IPS-18a (cell line): ENCODE measurements at regions not wholly inside any gene's neighbourhood (a gene's known extent, or its start where the extent isn't known, plus 50 kb on each side); places are given as distances from the start of the nearest gene placed in this dataset.

Experiments
- H3K27ac ChIP-seq: one replicate; pipeline ENCODE4 v1.5.1; 2013; ENCODE audit warnings: low read length
- H3K27me3 ChIP-seq: one replicate; pipeline ENCODE4 v1.6.1; 2013; ENCODE audit warnings: mild to moderate bottlenecking, low read length; ENCODE audit not compliant: control insufficient read depth, insufficient read depth
- H3K36me3 ChIP-seq: one replicate; pipeline ENCODE4 v1.6.1; 2013; ENCODE audit warnings: low read depth, low read length; ENCODE audit not compliant: control insufficient read depth
- H3K4me1 ChIP-seq: one replicate; pipeline ENCODE4 v1.6.1; 2013; ENCODE audit warnings: low read depth, low read length; ENCODE audit not compliant: control insufficient read depth
- H3K4me3 ChIP-seq: one replicate; pipeline ENCODE4 v1.5.1; 2013; ENCODE audit warnings: low read length
- H3K9ac ChIP-seq: one replicate; pipeline ENCODE4 v1.6.1; 2013; ENCODE audit warnings: mild to moderate bottlenecking, low read length, moderate library complexity
- H3K9me3 ChIP-seq: one replicate; pipeline ENCODE4 v1.6.1; 2013; ENCODE audit warnings: low read depth, low read length; ENCODE audit not compliant: control insufficient read depth

DNA sequence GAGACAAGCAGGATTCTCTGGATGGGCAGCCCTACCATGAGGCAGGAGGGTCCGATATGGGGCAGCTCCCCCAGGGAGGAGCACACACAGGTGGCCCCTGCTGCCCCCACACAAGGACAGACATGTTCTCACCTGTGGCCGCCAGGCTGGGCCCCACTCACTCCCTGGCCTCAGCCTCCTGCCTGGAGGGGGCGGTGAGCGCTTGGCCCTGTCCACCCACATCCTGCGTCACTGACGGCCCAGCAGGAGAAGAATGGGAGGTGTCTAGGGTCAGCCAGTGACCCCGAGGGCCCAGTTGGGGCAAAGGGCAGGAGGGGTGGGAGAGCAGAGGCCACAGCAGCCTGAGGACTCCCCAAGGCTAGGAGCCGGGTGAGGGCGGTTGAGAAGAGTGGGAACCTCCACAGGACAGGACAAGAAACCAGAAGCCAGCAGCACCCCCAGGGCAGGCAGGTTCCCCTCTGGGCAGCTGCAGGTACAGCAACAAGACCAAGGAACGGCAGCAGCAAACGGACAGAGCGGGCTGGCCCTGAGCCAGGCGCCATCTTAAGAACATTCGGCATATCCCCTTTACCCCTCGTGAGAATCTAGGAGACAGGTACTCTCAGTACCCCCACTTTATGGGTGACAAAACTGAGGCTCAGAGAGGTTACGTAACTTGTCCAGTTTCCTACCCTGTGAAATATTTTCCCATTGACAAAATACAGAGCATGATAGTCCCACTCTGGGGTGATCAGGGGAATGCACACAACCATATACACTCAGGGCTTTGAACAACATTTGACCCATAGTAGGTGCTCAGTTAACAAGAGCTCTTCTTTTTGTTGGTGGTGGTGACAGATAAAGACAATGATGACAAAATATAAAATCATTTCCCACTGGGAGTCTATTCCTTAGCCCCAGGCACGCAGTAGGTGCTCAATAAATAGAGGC is 74.3 kb downstream of the NCOR2 start:
- Histone ChIP-seq H3K4me1 (no peaks in the 10 kb centered on the region), H3K27me3 (no peaks in the 10 kb centered on the region), H3K36me3 (peaks cover 5% of the 10 kb centered on the region), H3K27ac (no peak overlapping the region), H3K9me3 (no peaks in the 10 kb centered on the region), H3K9ac (no peak overlapping the region), H3K4me3 (no peak overlapping the region)

DNA sequence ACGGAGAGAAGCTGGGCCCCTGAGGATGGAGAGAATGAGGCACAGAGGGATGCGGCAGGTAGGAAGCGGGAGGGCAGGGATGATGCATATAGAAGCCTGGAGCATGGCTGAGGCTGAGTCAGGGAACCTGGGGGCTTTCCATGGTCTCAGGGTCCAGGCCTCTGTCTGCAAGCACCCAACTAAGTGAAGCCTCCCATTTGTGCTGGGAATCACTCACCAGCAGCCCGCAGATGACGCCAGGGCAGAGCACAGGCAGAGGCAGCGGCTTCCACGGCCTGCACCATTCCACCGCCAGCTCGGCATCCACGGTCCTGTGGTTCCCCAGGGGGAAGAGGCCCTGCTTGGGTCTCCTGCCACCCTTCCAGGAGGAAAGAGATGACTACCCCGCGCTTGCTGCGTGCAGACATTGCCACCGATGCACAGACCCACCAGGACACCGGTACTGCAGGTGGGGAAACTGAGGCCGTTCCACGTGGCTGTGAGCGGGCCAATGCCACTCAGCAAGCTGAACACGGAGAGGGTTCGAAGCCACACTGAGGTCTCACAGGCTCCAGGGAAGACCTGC is 75.5 kb downstream of the NCOR2 start:
- H3K4me3 ChIP-seq: no peak overlapping the region
- no peak overlapping the region for H3K27ac ChIP-seq
- H3K9me3 ChIP-seq: no peaks in the 10 kb centered on the region
- peaks cover 5% of the 10 kb centered on the region for H3K36me3 ChIP-seq
- H3K9ac ChIP-seq: no peak overlapping the region
- no peaks in the 10 kb centered on the region for H3K4me1 ChIP-seq
- no peaks in the 10 kb centered on the region for H3K27me3 ChIP-seq

DNA sequence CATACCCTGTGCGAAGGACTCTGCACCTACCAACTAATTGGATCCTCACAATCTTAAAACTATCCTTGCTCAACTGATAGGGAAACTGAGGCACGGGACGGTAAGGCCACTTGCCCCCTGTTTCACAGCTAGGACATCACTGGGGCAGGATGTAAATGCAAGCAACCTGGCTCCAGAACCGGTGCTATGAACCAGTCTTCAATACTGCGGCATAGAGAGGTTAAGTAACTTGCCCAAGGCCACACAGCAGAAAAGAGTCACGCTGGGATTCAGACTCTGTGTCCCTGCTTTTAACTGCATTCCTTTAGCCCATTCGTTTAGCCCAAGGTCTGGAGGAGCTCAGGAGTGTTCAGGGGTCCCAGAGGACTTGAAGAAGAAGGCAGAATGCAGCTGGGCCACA is 76.1 kb downstream of the NCOR2 start:
- Histone ChIP-seq H3K27ac (no peak overlapping the region), H3K4me3 (no peak overlapping the region), H3K9ac (no peak overlapping the region), H3K4me1 (no peaks in the 10 kb centered on the region), H3K36me3 (peaks cover 5% of the 10 kb centered on the region), H3K9me3 (no peaks in the 10 kb centered on the region), H3K27me3 (no peaks in the 10 kb centered on the region)

DNA sequence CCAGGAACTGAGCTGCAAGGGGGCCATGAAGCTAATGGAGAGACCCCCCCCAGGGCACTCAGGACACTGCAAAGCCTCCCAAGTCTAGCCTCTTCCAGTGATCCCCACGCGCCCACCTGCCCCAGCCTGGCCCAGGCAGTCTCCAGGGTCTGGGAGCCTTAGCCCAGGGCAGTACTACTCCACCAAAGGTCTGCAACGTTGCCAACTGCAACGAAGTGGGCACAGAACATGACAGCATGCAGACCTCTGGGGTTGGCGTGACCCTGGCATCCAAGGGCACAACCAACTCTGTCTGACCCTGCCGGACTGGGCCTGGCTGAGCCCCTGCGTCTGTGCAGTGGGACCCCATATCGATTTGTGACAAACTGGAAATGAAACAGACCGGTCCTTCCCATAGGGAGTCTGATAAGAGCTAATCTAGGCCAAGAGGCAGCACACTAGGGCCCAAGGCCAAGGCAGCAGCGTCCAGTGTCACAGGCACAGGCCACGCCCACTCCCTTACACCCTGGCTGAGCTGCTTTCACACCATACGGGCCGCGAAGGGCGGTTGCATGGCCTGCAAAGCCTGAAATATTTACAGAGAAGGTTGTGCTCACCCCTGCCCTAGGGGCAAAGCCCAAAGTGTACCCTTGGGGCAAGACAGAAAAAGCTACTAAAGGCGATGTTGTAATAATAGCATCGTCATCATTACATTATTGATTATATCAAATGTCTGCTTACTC is 76.7 kb downstream of the NCOR2 start:
- Histone ChIP-seq H3K9ac (no peak overlapping the region), H3K36me3 (peaks cover 5% of the 10 kb centered on the region), H3K27me3 (no peaks in the 10 kb centered on the region), H3K4me3 (no peak overlapping the region), H3K9me3 (no peaks in the 10 kb centered on the region), H3K27ac (no peak overlapping the region), H3K4me1 (no peaks in the 10 kb centered on the region)

DNA sequence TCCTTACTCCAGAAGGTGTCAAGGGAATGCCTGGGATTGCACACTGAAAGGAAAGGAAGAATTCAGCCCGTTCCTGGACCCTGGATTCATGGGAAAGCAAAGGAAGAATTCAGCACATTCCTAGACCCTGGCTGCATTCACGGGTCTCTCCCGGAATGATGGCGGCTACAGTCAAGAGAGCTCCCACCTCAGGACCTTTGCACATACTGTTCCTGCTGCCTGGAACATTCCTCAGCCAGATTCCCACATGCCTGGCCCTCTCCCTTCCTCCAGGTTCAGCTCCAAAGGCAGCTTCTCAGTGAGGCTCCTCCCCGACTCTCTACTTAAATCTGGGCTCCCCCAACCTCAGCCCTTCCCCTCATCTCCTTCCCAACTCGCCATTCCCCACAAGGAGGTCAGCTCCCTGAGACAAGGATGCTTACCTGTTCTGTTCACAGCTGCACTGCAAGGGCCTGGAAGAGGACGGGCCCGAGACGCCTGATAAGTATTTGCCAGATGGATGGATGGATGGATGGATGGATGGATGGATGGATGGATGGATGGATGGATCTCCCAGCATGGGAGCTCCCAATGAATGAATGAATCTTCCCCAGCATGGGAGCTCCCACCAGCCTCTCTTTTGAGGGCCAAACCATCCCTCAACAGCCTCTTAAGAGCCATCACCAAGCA is 77.4 kb downstream of the NCOR2 start:
- Histone ChIP-seq H3K36me3 (peaks cover 7% of the 10 kb centered on the region), H3K27ac (no peak overlapping the region), H3K27me3 (no peaks in the 10 kb centered on the region), H3K4me1 (no peaks in the 10 kb centered on the region), H3K9ac (no peak overlapping the region), H3K9me3 (no peaks in the 10 kb centered on the region), H3K4me3 (no peak overlapping the region)

DNA sequence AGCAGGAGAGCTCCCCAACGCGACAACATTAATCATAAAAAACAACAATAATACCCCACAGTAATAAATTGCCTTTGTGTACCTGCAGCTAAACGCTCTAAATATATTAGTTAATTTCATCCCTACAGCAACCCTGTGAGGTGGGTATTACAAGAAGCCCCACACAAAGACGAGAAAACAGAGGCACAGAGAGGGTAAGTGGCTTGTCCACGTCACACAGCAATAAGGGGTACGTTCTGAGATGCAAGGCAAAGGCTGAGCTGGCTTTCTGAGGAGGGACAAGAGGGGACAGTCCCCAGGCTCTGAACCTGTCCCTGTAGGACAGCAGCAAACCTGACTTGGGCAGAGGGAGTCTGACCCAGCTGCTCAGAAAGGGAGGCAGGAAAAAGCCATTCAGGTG is 78.2 kb downstream of the NCOR2 start:
- no peak overlapping the region for H3K4me3 ChIP-seq
- no peak overlapping the region for H3K27ac ChIP-seq
- H3K9me3 ChIP-seq: no peaks in the 10 kb centered on the region
- no peak overlapping the region for H3K9ac ChIP-seq
- no peaks in the 10 kb centered on the region for H3K4me1 ChIP-seq
- H3K36me3 ChIP-seq: peaks cover 3% of the 10 kb centered on the region
- no peaks in the 10 kb centered on the region for H3K27me3 ChIP-seq

DNA sequence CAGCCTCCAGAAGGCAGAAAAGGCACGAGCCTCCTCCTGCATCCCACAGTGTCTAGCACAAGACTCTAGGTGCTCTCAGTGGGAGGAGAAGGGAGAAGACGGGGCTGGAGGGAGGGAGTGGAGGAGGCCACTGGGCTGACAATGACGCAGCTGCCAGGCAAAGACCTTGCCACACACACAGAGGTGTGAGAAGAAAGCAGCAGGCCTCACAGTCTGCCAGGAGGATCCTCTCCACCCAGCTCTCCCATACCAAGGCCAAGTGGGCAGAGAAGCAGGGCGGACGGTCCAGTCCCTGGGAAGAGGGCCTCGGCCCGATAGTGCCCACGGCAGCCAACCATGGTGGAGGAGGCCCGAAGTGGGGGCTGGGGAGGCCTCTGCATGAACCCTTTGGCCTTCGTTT is 78.9 kb downstream of the NCOR2 start:
- Histone ChIP-seq H3K27ac (no peak overlapping the region), H3K36me3 (peaks cover 3% of the 10 kb centered on the region), H3K9ac (no peak overlapping the region), H3K4me3 (no peak overlapping the region), H3K4me1 (no peaks in the 10 kb centered on the region), H3K9me3 (no peaks in the 10 kb centered on the region), H3K27me3 (no peaks in the 10 kb centered on the region)

DNA sequence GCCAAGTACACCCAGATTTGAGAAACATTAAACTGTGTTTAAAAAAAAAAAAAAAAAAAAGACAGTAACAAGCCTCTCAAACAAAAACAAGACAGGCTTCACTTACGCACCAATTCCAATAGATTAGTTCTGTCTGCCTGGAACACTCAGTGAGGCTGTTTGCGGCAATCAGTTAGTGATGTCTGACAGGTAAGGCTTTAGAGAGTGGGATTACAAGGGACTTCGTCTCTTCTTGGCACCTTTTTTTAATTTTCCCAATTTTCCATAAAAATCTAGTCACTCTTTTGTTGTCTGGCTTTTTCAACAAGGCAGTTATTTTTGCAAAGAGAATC is 79.6 kb downstream of the NCOR2 start:
- Histone ChIP-seq H3K4me1 (no peaks in the 10 kb centered on the region), H3K9me3 (no peaks in the 10 kb centered on the region), H3K27me3 (no peaks in the 10 kb centered on the region), H3K9ac (no peak overlapping the region), H3K4me3 (no peak overlapping the region), H3K27ac (no peak overlapping the region), H3K36me3 (peaks cover 3% of the 10 kb centered on the region)

DNA sequence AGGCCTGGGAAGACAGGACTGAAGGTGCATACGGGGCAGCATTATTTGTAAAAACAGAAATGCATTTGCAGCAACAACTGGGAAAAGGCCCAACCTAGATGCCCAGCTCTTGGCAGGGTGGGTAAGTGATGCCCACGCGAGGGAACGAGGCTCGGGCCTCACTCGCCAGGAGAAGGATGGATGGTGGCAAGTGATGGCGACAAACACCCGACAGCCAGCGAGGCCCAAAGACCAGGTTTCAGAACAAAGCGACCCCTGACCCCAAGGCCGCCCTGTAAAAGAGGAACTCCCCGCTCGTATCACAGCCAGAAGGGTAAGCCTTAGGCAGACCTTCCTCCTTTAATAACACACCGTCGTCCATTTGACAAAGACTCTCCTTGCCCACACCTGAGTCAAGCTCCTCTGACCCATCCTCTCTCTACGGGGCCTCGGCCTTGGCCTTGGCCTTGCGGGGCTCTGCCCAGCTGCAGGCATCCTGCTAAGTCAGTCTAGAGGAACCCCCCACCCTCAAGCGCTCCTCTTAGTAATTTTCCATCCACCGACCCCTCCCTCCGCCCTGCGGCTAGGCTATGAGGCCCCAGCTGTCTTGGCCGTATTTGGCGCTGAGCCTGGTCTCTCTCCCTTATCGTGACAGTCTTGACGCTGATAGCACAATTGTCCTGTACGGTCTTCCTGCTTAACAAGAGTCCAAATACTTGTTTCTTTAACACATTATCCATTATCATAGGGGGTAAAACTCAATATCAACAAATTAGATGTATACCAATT is 80.2 kb downstream of the NCOR2 start:
- H3K27ac ChIP-seq: no peak overlapping the region
- no peaks in the 10 kb centered on the region for H3K4me1 ChIP-seq
- H3K9me3 ChIP-seq: no peaks in the 10 kb centered on the region
- no peaks in the 10 kb centered on the region for H3K27me3 ChIP-seq
- peaks cover 3% of the 10 kb centered on the region for H3K36me3 ChIP-seq
- no peak overlapping the region for H3K4me3 ChIP-seq
- no peak overlapping the region for H3K9ac ChIP-seq

DNA sequence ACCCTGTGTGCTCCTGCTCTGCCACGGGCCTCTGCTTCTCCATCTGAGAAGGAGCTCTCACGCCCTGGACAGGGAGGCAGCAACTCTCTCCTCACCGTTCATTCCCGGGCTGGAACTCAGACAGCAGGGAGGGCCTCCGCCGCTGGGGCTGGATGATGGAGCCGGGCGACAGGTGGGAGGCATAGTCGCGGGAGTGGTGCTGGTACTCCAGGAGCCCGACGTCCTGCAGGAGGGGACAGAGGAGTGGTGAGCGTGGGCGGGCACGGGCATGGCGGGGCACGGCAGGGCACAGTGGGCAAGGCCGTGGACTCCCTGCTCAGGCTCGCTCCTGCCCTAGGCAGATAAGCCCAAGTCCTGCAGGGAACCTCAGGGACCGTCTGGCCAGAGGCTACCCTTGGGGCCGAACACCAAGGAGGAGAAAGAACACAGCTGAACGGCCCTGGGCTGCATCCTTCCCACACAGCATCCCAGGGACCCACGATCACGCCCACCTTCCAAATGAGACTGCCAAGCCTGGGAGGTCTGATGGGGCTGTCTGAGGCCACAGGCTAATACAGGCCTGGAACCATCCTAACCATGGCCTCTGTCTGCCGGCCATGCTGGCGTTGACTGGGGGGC is 81.0 kb downstream of the NCOR2 start:
- peaks cover 3% of the 10 kb centered on the region for H3K36me3 ChIP-seq
- no peak overlapping the region for H3K27ac ChIP-seq
- H3K9ac ChIP-seq: no peak overlapping the region
- H3K9me3 ChIP-seq: no peaks in the 10 kb centered on the region
- no peaks in the 10 kb centered on the region for H3K4me1 ChIP-seq
- no peaks in the 10 kb centered on the region for H3K27me3 ChIP-seq
- no peak overlapping the region for H3K4me3 ChIP-seq
